Thyroid gland (tissue), 4 donors: ENCODE measurements at regions not wholly inside any gene's neighbourhood (a gene's known extent, or its start where the extent isn't known, plus 50 kb on each side); places are given as distances from the start of the nearest gene placed in this dataset.

Experiments used
- CTCF ChIP-seq, 6 experiments: fragments of 200-600 bp in 3 of 6; fragments of 450-650 bp in 3 of 6; sonication (generic) in 3 of 6; IDR thresholded peaks; one replicate each; pipeline ENCODE4 v1.5.1; 2016 to 2019; ENCODE audit warnings: antibody characterized with exemption in 6 of 6, mild to moderate bottlenecking in 2 of 6, inconsistent platforms in 1 of 6, moderate library complexity in 1 of 6
- POLR2A ChIP-seq, 2 donors: fragments of 450-650 bp; IDR thresholded peaks; one replicate each; pipeline ENCODE4 v1.6.1; 2017; ENCODE audit warnings: antibody characterized with exemption in 2 of 2, mild to moderate bottlenecking in 2 of 2, moderate library complexity in 1 of 2

GRCh38 chr13:57899096-57899495 lies 267.6 kb downstream of the PCDH17 start:
- TF ChIP-seq POLR2A (IDR thresholded peaks at IDR 0.05) (no peak), CTCF (IDR thresholded peaks at IDR 0.05) (no peak)
